ENCODE measurements at regions not wholly inside any gene's neighbourhood (a gene's known extent, or its start where the extent isn't known, plus 50 kb on each side); places are given as distances from the start of the nearest gene placed in this dataset.
"Not testable (repeated sequence)": the region's sequence is repeated elsewhere in the genome, so short reads cannot be mapped to it uniquely, and the experiment has no call there.

DNA sequence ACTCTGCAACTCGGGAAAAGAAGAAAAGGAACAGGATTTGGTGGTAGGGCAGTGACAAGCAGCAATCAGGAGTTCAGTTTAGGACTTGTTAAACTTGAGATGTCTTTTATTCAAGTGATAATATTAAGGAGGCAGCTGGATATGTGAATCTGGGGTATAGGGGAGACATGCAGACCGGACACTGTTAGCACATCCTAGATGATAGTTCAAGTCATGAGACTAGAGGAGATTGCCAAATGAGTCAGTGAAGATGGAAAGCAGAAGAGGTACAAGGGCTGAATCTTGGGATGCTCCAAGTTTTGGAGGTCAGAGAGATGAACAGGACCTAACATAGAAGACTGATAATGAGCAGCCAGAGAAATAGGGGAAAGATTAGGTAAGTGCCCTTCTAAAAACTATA lies 69.5 kb upstream of the PSME4 start:
- TF ChIP-seq, protein P1, sequence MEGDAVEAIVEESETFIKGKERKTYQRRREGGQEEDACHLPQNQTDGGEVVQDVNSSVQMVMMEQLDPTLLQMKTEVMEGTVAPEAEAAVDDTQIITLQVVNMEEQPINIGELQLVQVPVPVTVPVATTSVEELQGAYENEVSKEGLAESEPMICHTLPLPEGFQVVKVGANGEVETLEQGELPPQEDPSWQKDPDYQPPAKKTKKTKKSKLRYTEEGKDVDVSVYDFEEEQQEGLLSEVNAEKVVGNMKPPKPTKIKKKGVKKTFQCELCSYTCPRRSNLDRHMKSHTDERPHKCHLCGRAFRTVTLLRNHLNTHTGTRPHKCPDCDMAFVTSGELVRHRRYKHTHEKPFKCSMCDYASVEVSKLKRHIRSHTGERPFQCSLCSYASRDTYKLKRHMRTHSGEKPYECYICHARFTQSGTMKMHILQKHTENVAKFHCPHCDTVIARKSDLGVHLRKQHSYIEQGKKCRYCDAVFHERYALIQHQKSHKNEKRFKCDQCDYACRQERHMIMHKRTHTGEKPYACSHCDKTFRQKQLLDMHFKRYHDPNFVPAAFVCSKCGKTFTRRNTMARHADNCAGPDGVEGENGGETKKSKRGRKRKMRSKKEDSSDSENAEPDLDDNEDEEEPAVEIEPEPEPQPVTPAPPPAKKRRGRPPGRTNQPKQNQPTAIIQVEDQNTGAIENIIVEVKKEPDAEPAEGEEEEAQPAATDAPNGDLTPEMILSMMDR (IDR thresholded peaks at IDR 0.05; ENCODE audit: borderline replicate concordance, insufficient read depth, low read depth, low read length): no peak
- no peak overlapping the region for H3K4me3 ChIP-seq (ENCODE audit: low read depth, low read length)

DNA sequence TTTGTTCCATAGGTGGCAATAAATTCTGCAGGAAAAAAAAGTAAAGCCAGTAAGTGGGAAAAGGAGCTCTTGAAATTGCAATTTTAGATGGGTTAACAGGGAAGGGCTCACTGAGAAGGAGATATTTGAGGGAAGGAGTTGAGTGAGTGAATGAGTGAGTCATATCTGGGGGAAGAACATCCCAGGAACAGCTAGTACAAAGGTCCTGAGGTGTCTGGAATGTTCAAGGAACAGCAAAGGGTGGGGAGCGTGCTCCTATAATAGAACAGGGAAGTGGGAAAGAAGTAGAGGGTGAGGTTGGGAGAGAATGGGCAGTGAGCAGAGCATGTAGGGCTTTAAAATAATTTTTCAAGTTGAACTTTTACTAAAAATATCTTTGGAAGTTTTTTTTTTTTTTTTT lies 68.0 kb upstream of the PSME4 start:
- no peak overlapping the region for H3K4me3 ChIP-seq (ENCODE audit: low read depth, low read length)
- TF ChIP-seq, protein P1 (IDR thresholded peaks at IDR 0.05; ENCODE audit: borderline replicate concordance, insufficient read depth, low read depth, low read length): no peak

DNA sequence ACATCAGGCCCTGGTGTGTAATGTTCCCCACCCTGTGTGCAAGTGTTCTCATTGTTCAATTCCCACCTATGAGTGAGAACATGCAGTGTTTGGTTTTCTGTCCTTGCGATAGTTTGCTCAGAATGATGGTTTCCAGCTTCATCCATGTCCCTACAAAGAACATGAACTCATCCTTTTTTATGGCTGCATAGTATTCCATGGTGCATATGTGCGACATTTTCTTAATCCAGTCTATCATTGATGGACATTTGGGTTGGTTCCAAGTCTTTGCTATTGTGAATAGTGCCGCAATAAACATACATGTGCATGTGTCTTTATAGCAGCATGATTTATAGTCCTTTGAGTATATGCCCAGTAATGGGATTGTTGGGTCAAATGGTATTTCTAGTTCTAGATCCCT lies 60.5 kb upstream of the PSME4 start:
- not testable (repeated sequence) for H3K4me3 ChIP-seq (ENCODE audit: low read depth, low read length)

DNA sequence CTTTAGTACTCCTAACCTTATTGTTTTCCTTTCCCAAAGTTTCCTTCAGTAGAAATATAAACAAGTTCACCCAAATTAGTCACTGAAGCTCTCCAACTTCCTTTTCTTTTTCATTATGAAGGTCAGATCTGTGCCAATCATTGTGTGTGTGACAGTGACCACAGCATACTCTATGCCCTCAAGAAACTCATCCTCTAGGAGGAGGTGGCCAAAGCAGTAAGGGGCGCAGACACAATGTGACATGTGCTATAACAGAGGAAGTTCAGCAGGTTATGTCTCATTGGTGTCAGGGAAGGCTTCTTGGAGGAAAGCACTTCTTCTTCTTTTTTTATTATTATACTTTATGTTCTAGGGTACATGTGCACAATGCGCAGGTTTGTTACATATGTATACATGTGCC lies 60.0 kb upstream of the PSME4 start:
- H3K4me3 ChIP-seq (ENCODE audit: low read depth, low read length): no peak overlapping the region
- TF ChIP-seq, protein P1 (IDR thresholded peaks at IDR 0.05; ENCODE audit: borderline replicate concordance, insufficient read depth, low read depth, low read length): no peak

DNA sequence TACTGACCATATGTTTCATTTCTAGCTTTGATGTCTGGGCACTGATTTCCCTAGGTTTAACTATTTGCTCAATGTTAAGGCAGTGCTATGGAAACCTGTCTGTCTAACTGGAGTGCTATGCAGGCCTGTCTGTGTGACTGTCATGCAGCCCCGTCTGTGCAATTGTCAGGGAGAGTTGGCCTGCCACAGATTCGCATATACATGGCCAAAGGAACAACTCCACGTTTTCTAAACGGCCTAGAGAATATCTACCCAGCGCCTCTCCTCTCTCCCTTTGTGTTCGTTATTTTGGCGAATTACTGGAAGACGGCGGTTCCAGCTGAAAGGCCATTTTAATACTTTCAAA lies 59.6 kb upstream of the PSME4 start:
- TF ChIP-seq, protein P1 (IDR thresholded peaks at IDR 0.05; ENCODE audit: borderline replicate concordance, insufficient read depth, low read depth, low read length): no peak
- H3K4me3 ChIP-seq (ENCODE audit: low read depth, low read length): no peak overlapping the region

DNA sequence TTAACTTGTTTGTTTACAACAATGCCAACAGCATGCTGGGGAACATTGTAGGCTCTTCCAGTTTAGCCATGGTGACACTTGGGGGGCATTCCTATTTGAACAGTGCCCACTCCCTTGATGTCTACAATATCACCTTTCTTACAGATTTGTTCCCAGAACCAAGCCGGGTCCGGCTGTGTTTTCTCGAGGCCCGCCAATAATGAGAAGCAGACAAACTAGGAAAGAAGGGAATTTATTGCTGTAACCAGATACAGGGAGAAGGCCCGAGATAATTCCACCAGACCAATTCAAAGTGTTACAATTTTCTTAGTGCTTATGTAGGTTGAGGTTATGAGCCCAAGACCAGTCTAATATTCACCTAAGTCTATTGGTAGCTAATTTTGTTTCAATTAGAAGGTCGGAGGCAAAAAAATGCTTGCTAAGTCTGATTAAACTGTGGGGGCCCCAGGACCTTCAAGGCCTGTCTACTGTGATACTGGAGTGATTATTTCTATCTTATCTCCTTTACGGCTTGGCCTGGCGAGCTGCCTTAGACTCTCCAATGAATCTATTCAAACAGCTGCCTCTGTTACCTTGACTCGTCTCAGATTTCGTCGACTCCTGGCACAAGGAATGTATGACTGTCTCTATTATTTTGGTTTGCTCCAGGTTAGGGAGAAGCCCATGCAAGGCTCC lies 59.1 kb upstream of the PSME4 start:
- TF ChIP-seq, protein P1 (IDR thresholded peaks at IDR 0.05; ENCODE audit: borderline replicate concordance, insufficient read depth, low read depth, low read length): no peak
- no peak overlapping the region for H3K4me3 ChIP-seq (ENCODE audit: low read depth, low read length)

DNA sequence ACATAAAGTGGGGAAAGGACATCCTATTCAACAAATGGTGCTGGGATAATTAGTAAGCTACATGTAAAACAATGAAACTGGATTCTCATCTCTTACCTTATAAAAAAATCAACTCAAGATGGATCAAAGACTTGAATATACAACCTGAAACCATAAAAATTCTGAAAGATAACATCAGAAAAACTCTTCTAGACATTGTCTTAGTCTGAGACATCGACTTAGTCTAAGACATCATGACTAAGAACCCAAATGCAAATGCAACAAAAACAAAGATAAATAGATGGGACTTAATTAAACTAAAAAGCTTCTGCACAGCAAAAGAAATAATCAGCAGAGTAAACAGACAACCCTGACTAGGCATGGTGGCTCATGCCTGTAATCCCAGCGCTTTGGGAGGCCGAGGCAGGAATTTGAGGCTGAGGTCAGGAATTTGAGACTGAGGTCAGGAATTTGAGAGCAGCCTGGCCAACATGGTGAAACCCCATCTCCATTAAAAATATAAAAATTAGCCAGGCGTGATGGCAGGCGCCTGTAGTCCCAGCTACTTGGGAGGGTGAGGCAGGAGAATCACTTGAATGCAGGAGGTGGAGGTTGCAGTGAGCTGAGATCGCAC lies 54.8 kb upstream of the PSME4 start:
- H3K4me3 ChIP-seq (ENCODE audit: low read depth, low read length): not testable (repeated sequence)

DNA sequence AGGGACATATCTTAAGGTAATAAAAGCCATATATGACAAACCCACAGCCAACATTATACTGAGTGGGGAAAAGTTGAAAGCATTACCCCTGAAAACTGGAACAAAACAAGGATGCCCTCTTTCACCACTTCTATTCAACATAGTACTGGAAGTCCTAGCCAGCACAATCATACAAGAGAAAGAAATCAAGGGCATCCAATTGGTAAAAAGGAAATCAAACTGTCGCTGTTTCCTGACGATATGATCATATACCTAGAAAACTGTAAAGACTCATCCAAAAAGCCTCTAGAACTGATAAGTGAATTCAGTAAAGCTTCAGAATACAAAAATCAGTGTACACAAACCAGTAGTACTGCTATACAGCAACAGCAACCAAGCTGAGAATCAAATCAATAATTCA lies 53.8 kb upstream of the PSME4 start:
- H3K4me3 ChIP-seq (ENCODE audit: low read depth, low read length): no peak overlapping the region
- TF ChIP-seq, protein P1 (IDR thresholded peaks at IDR 0.05; ENCODE audit: borderline replicate concordance, insufficient read depth, low read depth, low read length): no peak
